ENCODE measurements at regions not wholly inside any gene's neighbourhood (a gene's known extent, or its start where the extent isn't known, plus 50 kb on each side); places are given as distances from the start of the nearest gene placed in this dataset.
"Not testable (repeated sequence)": the region's sequence is repeated elsewhere in the genome, so short reads cannot be mapped to it uniquely, and the experiment has no call there.

DNA sequence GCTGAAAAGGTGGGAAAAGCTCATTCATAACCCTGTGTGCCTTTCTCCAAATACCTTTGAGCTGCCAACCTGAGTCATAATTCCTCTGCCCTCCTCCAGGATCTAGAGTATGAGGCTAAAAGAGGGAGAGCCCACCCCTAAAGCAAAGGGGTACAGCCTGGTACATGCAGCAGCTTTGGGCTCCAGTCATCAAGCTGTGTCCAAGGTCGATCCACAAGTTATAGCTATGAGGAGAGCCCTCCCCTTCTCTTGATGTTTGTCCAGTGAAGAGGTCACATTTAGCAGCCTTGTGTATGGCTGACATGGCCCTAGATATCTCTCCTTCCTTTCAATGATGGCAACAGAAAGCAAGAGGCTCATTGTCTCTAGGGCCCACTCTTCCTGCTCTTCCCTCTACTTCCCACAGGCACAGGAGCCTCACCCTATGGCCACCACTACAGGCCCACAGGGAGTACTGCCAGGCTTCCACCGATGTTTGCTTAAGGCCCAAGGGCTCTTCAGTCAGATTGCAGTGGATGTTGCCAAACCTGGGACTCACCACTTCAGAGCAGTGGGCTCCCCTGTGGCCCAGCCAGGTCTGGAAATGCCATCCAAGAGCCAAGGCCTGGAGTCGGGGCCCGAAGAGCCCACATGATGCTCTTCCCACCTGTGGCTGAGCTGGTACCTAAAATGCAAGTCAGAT, 176.8 kb downstream of the CD83 start:
- no peak for DNase-seq

DNA sequence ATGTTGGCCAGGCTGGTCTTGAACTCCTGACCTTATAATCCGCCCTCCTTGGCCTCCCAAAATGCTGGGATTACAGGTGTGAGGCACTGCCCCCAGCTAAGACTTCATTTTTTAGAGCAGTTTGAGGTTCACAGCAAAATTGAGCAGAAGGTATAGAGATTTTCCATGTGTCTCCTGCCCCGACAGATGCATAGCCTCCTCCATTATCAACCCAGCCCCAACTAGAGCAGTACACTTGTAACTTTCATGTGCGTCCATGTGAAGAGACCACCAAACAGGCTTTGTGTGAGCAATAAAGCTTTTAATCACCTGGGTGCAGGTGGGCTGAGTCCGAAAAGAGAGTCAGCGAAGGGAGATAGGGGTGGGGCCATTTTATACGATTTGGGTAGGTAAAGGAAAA, 179.1 kb downstream of the CD83 start:
- not testable (repeated sequence) for DNase-seq

DNA sequence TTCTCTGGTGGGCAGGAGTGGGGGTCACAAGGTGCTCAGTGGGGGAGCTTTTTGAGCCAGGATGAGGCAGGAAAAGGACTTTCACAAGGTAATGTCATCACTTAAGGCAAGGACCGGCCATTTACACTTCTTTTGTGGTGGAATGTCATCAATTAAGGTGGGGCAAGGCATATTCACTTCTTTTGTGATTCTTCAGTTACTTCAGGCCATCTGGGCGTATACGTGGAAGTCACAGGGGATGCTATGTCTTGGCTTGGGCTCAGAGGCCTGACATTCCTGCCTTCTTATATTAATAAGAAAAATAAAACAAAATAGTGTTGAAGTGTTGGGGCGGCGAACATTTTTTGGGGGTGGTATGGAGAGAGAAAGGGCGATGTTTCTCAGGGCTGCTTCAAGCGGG, 179.5 kb downstream of the CD83 start:
- not testable (repeated sequence) for DNase-seq

DNA sequence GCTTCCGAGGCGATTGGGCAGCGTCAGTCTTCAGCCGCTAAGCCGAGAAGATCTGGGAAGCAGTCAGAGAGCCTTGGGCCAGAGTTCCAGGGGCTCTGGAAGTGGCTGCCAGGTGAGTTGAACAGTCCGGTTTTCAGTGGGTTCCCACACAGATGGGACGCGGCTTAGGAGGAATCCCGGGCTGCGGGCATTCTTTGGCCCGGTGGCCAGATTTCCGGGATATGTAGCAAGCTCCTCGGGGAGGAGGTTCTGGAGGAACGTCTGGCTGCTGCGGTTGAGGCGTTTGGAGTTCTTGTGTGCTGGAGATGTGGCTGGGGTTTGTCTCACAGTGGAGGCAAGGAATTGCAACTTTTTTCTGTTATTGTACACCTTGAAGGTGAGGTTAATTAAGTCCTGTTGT, 182.6 kb downstream of the CD83 start:
- DNase-seq = not testable (repeated sequence)

DNA sequence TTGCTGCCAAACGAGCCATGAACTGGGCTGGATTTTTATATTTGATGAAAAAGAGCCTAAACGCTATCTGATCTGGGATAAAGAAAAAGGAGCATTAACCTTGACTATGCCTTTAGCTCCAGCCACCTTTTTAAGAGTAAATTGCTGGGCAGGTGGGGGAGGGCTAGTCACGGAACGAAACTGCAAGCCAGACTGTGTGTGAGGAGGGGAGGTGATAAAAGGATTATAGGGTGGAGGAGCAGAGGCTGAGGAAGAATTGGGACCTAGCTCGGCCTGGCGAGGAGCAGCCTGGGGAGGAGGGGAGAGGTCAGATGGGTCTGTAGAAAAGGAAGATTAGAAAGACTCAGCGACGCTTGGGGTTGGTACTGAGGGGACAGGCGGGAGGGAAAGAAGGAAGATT, 183.1 kb downstream of the CD83 start:
- DNase-seq = not testable (repeated sequence)

DNA sequence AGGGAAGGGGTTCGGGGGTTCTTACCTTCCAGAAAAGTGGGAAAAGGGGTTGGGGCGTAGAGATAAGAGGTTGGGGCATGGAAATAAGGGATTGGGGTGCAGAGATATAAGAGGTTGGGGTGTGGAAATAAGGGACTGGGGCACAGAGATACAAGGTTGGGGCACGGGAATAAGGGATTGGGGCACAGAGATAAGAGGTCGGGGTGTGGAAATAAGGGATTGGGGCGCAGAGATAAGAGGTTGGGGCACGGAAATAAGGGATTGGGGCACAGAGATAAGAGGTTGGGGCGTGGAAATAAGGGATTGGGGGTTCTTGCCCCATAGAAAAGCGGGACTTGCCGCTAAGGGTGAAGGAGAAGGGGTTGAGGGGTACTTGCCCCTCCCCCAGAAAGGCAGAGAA, 183.9 kb downstream of the CD83 start:
- not testable (repeated sequence) for DNase-seq

DNA sequence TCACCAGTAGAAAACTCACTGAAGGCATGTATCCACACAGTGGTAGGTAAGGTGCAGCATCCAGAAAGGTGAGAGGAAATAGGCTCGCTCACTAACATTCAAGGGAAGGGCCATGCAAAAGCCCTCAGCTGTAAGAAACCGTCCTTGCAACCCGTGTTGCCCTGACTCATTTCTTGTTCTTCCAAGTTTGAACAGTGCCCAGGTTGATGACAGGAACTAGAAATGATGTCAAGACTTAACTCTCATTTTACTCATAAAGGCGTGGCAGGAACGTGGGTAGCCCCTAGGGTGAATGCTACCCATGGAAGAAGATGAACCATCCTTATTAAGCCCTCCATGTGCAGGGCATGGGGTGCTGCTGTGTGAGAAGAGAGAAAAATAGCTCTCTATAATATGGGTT, 187.6 kb downstream of the CD83 start:
- no peak for DNase-seq

DNA sequence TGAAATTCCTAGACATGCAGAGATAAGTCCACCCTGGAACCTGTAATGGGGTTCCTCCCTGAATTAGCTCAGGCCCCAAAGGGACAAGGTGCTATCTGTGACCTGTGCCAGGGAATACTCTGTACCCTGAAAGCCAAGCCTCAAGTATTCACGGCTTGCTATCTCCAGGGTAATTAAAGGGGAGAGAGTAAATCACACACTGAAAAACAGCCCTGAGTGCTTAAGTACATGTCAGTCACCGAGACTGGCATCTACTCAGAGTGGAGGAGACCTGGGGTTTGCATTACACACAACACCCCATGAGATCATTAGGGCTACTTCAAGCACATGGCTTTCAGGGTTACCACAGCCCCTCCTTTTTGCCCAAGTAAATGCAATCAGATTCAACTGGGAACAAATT, 188.1 kb downstream of the CD83 start:
- DNase-seq = no peak

DNA sequence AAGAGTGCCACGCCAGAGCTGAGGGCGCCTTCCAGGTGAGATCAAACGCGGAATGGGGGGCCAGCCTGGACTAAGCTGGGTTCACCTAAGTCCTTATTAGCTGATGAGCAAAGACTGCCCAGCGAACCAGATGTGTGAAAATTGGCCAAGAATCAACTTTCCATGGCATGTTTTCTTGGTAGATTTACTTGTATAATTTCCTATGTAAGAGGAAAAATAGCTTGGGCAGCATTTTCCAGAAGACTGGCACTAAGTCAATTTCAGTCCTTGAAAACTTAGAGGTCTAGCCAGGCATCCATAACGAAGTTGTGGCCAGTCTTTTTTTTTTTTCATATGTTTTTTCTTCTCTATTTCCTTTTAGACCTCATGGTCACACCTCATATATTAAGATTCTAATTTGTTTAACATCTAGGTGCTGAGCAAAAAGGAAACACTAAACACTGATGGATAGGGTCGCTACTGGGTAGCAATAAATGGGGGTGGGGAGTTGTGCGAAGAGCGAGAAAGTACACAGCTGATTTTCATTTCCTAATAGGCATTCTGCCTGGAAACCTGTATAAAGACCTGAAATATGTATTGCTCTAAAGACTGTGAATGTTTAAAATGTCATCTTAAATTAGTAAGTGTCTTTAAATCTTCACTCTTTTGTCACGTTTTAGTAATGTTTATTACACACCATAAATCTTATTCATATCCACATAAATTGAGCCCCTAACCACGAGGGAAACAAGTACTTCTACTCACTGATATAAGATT, 188.8 kb downstream of the CD83 start:
- no peak for DNase-seq

DNA sequence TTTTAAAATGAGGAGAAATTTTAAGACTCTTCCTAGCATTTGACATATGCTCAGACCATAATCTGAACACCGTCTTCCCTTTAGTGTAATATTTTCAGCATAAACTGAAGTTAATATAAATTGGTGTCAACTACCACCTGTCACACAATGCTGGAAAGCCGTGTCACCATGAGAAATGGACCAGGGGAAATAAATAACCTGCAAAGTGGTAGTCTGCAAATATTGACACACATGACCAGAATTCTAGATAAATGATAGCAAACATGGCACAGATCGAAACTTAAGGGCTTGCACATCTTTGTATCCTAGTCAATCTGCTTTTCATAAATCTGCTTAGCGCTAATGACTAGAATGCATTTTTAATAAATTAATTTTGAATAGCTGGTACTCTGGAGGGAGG, 191.9 kb downstream of the CD83 start:
- no peak for DNase-seq

DNA sequence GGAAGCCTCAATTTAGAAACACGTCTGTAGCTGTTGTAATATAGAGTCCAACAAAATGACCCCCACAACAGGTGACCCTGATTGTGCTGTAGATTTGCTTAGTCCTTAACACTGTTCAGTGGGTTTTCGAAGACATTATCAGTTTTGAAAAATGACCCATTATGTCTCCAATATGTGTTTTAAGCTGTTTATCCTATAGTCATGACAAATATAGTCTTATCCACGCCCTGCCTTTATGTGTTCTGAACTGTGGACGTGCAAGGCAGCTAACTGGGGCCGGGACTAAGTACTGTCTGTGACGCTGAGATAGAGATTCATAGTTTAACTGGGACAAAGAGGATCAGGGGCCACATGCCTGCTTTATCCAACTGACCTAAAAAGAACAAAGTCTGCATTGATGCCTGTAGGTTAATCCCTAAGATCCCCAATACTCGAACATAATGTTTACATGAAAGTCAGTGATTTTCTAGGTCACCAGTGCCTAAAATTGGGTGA, 192.4 kb downstream of the CD83 start:
- DNase-seq = no peak

DNA sequence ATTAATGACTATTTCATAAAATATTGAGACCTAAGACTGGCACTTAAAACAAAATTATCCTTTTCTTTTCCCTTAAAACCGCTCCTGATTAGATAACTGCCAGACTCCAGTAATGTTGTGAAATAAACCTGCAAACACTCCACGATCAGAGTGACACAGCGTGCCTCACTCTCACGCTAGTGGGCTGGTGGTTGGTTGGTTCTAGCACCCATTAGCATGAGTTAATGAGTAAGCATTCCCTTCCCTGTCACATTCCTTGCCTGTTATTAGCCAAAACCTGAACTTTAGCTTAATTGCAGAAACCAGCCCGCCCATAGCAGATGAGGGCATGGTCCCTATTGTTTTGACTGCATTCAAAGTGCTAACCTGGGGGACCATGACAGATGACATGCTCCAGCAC, 193.4 kb downstream of the CD83 start:
- DNase-seq = no peak

DNA sequence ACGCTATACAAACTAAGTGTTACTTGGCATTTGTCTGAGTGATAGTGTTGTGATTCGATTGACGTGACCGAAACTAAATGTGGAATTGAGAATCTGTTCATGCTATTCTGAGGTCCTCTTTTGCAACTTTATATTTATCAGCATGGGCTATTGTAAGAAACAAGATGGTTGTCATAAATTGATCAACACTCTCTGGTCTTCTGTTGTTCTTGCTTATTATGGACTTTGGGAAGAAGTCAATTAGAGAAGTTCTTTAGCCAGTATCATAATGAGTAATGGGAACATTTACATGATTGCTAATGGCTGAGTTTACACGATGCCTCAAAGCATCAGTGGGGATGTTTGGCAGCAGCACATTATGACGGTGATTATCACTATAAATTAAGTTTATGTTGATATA, 195.0 kb downstream of the CD83 start:
- DNase-seq = no peak

DNA sequence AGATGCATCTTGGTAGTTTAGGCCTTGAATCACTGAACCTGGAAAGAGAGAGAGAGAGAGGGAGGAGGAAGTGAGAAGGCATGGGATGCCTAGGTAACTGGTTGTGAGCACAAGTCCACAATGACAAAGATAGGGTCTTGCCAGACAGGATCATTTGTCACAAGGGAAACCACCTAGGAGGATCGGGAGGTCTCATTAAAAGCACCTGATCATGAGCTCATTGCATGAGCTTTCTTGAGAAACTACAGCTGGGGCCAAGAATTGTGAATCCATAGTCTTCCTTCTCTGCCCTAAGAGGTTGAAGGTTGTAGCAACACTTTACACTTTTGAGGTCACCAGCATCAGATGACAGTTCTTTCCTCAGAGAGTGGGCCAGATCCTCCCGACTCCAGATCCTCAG, 195.7 kb downstream of the CD83 start:
- DNase-seq = no peak

DNA sequence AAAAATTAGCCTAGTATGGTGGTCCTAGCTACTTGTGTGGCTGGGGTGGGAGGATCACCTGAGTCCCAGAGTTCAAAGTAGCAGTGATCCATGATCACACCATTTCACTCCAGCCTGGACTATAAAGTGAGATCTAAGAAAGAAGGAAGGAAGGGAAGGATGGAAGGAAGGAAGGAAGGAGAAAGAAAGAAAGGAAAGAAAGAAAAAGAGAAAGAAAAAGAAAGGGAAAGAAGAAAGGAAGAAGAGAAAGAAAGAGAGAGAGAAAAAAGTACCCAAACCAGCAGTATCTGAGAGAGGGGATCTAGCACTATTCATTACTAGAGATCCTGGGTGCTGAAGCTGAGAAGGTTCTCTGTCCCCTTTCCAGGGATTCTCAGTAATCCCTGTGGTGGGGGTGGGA, 197.8 kb downstream of the CD83 start:
- no peak for DNase-seq

DNA sequence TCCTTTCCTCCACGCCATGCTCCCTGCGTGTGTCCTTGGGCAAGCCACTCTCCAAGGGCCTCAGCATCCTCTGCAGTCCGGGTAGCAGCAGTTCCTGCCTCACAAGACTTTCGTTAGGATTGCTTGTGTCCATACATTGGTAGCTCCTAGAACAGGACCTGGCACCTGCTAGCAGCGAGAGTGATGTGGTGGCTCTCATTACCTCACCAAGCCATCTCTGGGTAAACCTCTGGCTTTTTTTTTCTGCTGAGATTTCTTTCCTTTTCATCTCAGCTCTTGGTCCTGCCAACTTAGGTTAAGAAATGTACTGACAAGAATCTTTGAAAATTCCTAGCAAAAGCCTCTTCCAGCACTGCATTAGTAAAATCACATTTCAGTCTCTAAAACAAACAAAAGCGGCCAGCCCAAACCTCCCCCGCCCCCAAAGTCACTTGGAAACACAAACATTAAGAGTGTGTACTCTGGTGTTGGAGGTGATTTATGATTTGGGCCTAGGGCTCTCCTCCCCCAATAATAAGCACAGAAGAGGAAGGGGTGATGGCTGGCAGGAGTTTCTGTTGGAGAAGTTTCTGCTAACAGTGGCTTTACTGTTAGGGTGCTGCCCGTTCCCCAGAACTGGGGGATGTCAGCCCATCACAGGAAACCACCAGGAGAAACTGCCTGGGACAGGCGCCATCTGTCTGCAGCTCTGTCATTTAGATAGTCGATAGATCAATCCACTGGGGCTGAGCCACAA, 199.2 kb downstream of the CD83 start:
- DNase-seq = no peak

DNA sequence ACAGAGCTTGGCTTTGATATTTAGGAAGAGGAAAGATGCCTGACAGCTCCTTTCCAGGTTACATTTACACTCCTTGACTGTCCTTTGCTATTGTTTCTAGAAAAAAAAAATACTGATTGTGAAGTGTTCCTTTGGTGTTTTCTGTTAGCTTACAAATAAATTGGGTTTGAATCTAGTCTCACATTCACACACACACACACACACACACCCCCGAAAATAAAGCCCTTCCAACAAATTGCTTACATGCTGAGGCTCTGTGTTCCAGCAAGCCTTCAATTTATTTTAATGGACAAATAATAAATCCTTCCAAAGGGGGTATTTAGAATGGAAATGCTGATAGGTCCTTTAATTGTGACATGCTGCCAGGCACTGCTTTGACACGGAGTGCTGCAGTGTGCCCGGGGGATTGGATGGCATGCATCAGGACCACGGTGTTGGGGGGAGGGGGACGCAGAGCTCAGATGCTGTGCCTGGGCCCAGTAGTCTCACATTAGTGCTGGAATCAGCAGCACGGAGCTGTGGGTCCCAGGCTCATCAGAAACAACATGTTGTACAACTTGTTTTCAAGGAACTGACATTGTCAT, 199.9 kb downstream of the CD83 start:
- no peak for DNase-seq

DNA sequence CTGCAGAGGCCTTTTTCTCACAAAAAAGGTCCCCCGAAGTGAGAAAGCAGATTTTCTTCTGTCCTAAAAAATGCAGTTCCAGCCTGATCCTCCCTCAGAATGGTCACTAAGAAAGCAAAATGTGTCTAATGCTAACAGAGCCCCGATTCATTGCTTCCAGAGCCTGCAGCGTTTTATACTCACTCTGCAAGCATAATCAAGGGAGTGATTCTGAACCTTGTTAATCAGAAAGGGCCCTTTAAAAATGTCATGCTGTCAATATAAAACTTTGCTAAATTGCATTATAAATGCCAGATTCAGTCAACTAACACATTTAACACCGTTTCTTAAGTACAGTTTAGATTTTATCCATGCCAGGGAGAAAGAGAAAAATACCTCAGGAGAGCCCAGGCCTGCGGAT, 202.8 kb downstream of the CD83 start:
- no peak for DNase-seq

DNA sequence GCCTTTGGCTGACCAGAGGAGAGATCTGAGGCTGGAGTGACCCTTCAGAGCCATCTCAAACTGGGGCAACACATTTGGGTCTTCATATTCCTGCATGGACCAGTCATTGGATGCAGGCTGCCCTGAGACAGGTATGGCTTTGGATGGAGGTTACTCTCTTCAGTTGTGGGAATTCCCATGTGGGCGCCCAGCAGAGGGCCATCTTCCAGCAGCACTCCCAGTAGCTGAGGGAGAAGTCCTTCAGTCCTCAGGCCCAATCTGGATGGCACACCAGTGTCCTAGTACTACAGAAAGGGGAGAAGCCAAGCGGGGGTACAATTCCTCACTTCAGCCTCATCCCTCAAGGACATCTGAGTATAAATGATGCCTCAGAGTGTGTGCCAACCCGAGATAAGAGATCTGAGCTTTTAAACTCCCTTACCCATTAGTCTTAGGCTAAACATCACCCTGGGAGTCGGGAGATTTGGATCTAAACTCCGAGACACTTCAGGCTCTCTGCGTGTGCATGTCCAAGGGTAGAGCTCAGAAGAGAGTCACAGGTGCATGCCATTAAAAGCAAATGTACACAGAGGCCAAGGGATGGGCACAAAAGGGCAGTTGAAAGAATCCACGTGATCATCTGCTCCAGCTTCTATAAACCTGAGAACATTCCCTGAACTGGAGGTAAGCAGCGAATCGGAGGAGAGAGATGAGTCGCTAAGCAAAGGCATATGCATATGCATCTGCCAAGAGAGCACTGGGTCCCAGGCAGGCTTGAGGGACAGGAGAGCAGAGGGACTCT, 204.6 kb downstream of the CD83 start:
- DNase-seq = no peak

DNA sequence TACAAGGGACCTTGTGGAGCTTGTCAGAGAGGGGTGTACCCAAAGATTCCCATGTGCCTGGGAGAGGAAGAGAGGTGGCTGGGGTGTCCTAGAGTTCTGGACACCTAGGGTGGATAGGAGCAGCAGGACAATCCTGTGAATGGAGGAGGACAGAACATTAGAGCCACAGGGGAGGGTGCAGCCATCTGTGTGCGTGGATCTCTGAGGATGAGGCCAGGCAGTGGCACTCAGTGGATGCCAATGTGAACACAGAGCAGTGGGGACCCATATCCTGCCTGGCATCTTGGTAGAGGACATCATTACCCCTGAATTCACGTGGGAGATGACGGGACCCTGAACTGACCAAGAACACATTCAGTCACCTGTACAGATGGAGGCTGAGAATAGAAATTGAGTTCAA, 205.3 kb downstream of the CD83 start:
- DNase-seq = no peak

DNA sequence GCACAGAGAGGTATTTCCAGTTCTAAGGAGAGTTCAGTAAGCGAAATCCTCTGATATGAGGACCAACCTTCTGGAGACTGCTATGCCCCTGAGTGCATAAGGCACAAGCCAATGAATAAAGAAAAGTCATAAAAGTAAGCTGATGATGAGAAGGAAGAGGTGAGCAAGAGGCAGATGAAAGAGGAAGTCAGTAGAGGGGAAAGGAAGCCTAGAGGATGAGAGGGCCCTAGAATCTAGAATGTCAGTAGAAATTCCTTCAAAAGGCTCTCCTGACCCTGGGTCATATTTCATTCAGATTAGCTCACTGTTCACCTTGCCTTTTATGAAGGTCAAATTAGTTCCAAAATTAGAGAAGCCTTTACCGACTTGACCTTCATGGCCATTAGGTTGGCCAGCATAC, 209.2 kb downstream of the CD83 start:
- no peak for DNase-seq

DNA sequence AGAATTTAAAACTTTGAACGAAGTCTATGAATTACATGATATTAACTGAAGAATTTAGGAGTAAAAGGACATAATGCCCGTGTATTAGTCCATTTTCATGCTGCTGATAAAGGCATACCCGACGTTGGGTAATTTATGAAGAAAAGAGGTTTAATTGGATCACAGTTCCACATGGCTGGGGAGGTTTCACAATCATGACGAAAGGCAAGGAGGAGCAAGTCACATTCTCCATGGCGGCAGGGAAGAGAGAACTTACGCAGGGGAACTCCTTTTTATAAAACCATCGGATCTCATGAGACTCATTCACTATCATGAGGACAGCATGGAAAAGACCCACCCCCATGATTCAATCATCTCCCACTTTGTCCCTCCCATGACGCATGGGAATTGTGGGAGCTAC, 210.6 kb downstream of the CD83 start:
- no peak for DNase-seq

Data from occipital lobe (tissue), 1 donor.